Calu3 (cell line): ENCODE measurements at regions not wholly inside any gene's neighbourhood (a gene's known extent, or its start where the extent isn't known, plus 50 kb on each side); places are given as distances from the start of the nearest gene placed in this dataset.

Source experiments
- BruUV-seq: library from RNA; stranded (reverse); fragments of 400-500 nt; replicated peaks from 2 replicates; lab custom pipeline; 2021; lab: Mats Ljungman, UMichigan
- CTCF ChIA-PET: fragments of 300-600 bp; sonication (Branson Sonifier 250); formaldehyde crosslinking; loops from one replicate; lab custom pipeline; 2022; ENCODE audit warnings: antibody characterized with exemption; lab: Charles Lee
- DNase-seq: peaks from one replicate; pipeline ENCODE4 v3.0.0; 2022
- H3K27ac Mint-ChIP-seq: one replicate; pipeline ENCODE4 v1.8.0; 2022; ENCODE audit warnings: mixed read lengths; ENCODE audit not compliant: unreplicated experiment
- H3K27me3 Mint-ChIP-seq: one replicate; pipeline ENCODE4 v1.8.0; 2022; ENCODE audit warnings: mixed read lengths; ENCODE audit not compliant: unreplicated experiment
- H3K36me3 Mint-ChIP-seq: one replicate; pipeline ENCODE4 v1.8.0; 2022; ENCODE audit warnings: mild to moderate bottlenecking, moderate library complexity, mixed read lengths; ENCODE audit not compliant: insufficient read depth, unreplicated experiment
- H3K4me1 Mint-ChIP-seq: one replicate; pipeline ENCODE4 v1.8.0; 2022; ENCODE audit warnings: mild to moderate bottlenecking, low read depth, mixed read lengths; ENCODE audit not compliant: unreplicated experiment
- H3K4me3 Mint-ChIP-seq: one replicate; pipeline ENCODE4 v1.8.0; 2022; ENCODE audit warnings: mild to moderate bottlenecking, low read depth, moderate library complexity, mixed read lengths; ENCODE audit not compliant: unreplicated experiment
- H3K9me3 Mint-ChIP-seq: one replicate; pipeline ENCODE4 v1.8.0; 2022; ENCODE audit warnings: low read depth, mixed read lengths; ENCODE audit not compliant: unreplicated experiment
- CTCF ChIP-seq: fragments of 200-600 bp; IDR thresholded peaks from one replicate; pipeline ENCODE4 v1.8.0; 2022; ENCODE audit warnings: antibody characterized with exemption; ENCODE audit not compliant: unreplicated experiment
- intact Hi-C: fragments of 100-400 bp; cut with micrococcal nuclease; formaldehyde crosslinking; loops from one replicate; pipeline ENCODE4 v1.10.0; 2022; ENCODE audit not compliant: unreplicated experiment

DNA sequence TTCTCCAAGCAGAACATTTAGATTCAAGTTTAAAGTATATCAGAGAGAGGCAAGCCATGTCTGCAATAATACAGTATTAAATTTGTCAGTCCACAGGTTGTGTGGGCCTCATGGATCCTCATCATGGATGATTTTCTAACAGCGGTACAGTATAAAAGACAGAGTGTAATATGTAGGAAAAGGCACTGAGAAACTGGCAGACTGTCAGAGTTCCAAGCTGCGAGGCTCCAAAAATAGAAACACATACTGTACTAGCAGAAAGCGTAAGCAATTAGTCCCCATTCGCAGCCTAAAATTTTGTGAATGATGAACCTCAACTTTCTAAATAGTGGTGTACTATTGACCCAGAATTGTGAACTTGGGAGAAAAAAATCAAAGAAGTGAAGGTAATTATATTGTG is 933.3 kb downstream of the XPNPEP1 start:
- no peaks in the 10 kb centered on the region for H3K4me1 Mint-ChIP-seq
- H3K36me3 Mint-ChIP-seq = no peaks in the 10 kb centered on the region
- no peak for DNase-seq
- H3K4me3 Mint-ChIP-seq = no peak overlapping the region
- peaks cover 5% of the 10 kb centered on the region for H3K9me3 Mint-ChIP-seq
- CTCF ChIA-PET = no interaction called here
- no peak overlapping the region for H3K27ac Mint-ChIP-seq
- TF ChIP-seq CTCF = no peak
- intact Hi-C loops = no loop called here
- BruUV-seq = no TSS peak
- no peaks in the 10 kb centered on the region for H3K27me3 Mint-ChIP-seq

- H3K9me3 Mint-ChIP-seq = peaks cover 5% of the 10 kb centered on the region
- CTCF ChIA-PET = no interaction called here
- H3K27ac Mint-ChIP-seq = no peak overlapping the region
Measured at GRCh38 chr10:108982159-108982558, 941.2 kb downstream of the XPNPEP1 start.

DNA sequence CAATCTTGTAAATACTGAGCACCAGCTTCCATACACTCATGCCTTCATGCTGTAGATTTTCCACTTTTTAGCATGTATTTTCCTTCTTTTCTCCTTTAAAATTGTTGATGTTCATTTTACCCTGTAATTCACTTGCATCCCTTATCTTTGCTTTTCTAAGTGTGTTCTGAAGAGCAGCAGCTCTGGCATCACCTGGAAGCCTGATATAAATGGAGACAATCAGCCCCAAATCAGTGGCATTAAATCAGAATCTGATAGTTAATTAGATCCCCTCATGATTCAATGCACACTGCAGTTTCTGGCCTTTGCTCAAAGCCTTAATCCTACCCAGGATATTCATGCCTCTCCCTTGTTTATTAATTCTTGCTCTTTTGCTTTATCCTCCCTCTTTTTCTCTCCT is 942.4 kb downstream of the XPNPEP1 start:
- H3K27ac Mint-ChIP-seq = no peak overlapping the region
- no peak for TF ChIP-seq CTCF
- no TSS peak for BruUV-seq
- no peak for DNase-seq
- H3K9me3 Mint-ChIP-seq = peaks cover 5% of the 10 kb centered on the region
- intact Hi-C loops = no loop called here
- H3K36me3 Mint-ChIP-seq = no peaks in the 10 kb centered on the region
- no peak overlapping the region for H3K4me3 Mint-ChIP-seq
- H3K27me3 Mint-ChIP-seq = no peaks in the 10 kb centered on the region
- no peaks in the 10 kb centered on the region for H3K4me1 Mint-ChIP-seq
- CTCF ChIA-PET = no interaction called here

More at GRCh38 chr10:108982159-108982558, 941.2 kb downstream of the XPNPEP1 start:
- Mint-ChIP-seq H3K27me3 (no peaks in the 10 kb centered on the region), H3K4me1 (no peaks in the 10 kb centered on the region), H3K36me3 (no peaks in the 10 kb centered on the region), H3K4me3 (no peak overlapping the region)
- no peak for TF ChIP-seq CTCF
- DNase-seq = no peak
- intact Hi-C loops = no loop called here
- no TSS peak for BruUV-seq

- no TSS peak for BruUV-seq
- H3K27ac Mint-ChIP-seq = no peak overlapping the region
- intact Hi-C loops = no loop called here
- H3K4me1 Mint-ChIP-seq = no peaks in the 10 kb centered on the region
- no peak for TF ChIP-seq CTCF
- H3K27me3 Mint-ChIP-seq = no peaks in the 10 kb centered on the region
- CTCF ChIA-PET = no interaction called here
- H3K4me3 Mint-ChIP-seq = no peak overlapping the region
- H3K9me3 Mint-ChIP-seq = peaks cover 3% of the 10 kb centered on the region
- no peaks in the 10 kb centered on the region for H3K36me3 Mint-ChIP-seq
- DNase-seq = no peak
Measured at GRCh38 chr10:108975459-108976058, 947.8 kb downstream of the XPNPEP1 start.
